Natural killer cell (primary cell): ENCODE measurements at regions not wholly inside any gene's neighbourhood (a gene's known extent, or its start where the extent isn't known, plus 50 kb on each side); places are given as distances from the start of the nearest gene placed in this dataset.

ENCODE experiments used
- ATAC-seq, 3 donors: fragments of 150-1000 bp in 2 of 3; fragments of 200-7000 bp in 1 of 3; cut with Tn5 transposase; 1 replicate in 1 of 3; 2 replicates in 2 of 3; pipeline ENCODE4 v1.10.0; 2021; ENCODE audit warnings: mild to moderate bottlenecking in 2 of 3, moderate library complexity in 2 of 3
- DNase-seq, 2 donors: peaks; one replicate each; pipeline versions ENCODE4 v3.0.0 to v3.0.0-alpha.2; 2013 to 2021; ENCODE audit warnings: mixed read lengths in 1 of 2
- H3K27ac ChIP-seq: one replicate; pipeline ENCODE4 v1.5.1; 2013; ENCODE audit warnings: mild to moderate bottlenecking, low read length
- H3K27me3 ChIP-seq: one replicate; pipeline ENCODE4 v1.6.1; 2013; ENCODE audit warnings: low read length; ENCODE audit not compliant: control insufficient read depth, insufficient read depth
- H3K36me3 ChIP-seq: one replicate; pipeline ENCODE4 v1.6.1; 2013; ENCODE audit warnings: low read length; ENCODE audit not compliant: control insufficient read depth, insufficient read depth
- H3K4me1 ChIP-seq: one replicate; pipeline ENCODE4 v1.6.1; 2013; ENCODE audit warnings: low read length; ENCODE audit not compliant: control insufficient read depth, insufficient read depth
- H3K4me3 ChIP-seq: one replicate; pipeline ENCODE4 v1.5.1; 2013; ENCODE audit warnings: low read length
- H3K9me3 ChIP-seq: one replicate; pipeline ENCODE4 v1.6.1; 2013; ENCODE audit warnings: low read length; ENCODE audit not compliant: control insufficient read depth, insufficient read depth
- H3K27ac Mint-ChIP-seq, 2 donors: one replicate each; pipeline ENCODE4 v1.8.0; 2022; ENCODE audit warnings: mild to moderate bottlenecking in 2 of 2, mixed read lengths in 2 of 2, moderate library complexity in 1 of 2
- H3K27me3 Mint-ChIP-seq, 2 donors: one replicate each; pipeline ENCODE4 v1.8.0; 2022; ENCODE audit warnings: low read depth in 2 of 2, mixed read lengths in 2 of 2
- H3K36me3 Mint-ChIP-seq: one replicate; pipeline ENCODE4 v1.8.0; 2022; ENCODE audit warnings: mixed read lengths
- H3K4me1 Mint-ChIP-seq, 2 donors: one replicate each; pipeline ENCODE4 v1.8.0; 2022; ENCODE audit warnings: mixed read lengths in 2 of 2
- H3K4me3 Mint-ChIP-seq: one replicate; pipeline ENCODE4 v1.8.0; 2022; ENCODE audit warnings: mild to moderate bottlenecking, moderate library complexity, mixed read lengths
- H3K9me3 Mint-ChIP-seq, 2 donors: one replicate each; pipeline ENCODE4 v1.8.0; 2022; ENCODE audit warnings: mixed read lengths in 2 of 2
- WGBS: methylation state at CpG from one replicate; pipeline ENCODE4 v1.1.7; 2013; ENCODE audit warnings: missing lambda C conversion rate; ENCODE audit not compliant: insufficient coverage; 5-methylcytosine and 5-hydroxymethylcytosine counted together
- intact Hi-C: fragments of 100-400 bp; cut with micrococcal nuclease; formaldehyde crosslinking; loops from one replicate; pipeline ENCODE4 v1.14.2; 2022
- TF ChIP-seq, protein P1 (sequence below): fragments of 200-600 bp; IDR thresholded peaks from one replicate; pipeline ENCODE4 v1.8.0; 2022; ENCODE audit warnings: antibody characterized with exemption

DNA sequence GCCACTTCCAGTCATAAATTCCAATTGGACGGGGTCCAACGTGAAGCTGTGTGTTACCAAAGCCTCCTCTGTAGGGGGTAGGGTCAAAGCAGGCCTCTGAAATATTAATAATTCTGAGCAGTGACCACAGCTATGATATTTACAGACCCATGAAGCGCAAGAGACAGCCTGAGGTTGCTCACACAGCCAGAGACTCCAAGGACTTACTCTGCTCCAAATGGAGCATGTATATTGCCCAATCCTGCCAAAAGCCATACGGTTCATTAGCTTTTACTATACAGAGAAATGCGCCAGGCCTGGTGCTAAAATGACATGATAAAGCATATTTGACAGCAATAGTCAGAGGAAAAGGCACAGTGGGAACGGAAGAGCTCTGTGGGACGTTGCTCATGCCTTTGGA is 151.3 kb downstream of the PAH start:
- H3K27me3 ChIP-seq, result no peaks in the 10 kb centered on the region
- no peak for DNase-seq
- intact Hi-C loops, result no loop called here
- Mint-ChIP-seq H3K27me3 (peaks cover 0 to 6% of the 10 kb centered on the region in 2 donors), H3K36me3 (no peaks in the 10 kb centered on the region), H3K4me3 (no peak overlapping the region), H3K9me3 (no peaks in the 10 kb centered on the region), H3K27ac (no peak overlapping the region), H3K4me1 (no peaks in the 10 kb centered on the region)
- H3K9me3 ChIP-seq, result no peaks in the 10 kb centered on the region
- TF ChIP-seq, protein P1, sequence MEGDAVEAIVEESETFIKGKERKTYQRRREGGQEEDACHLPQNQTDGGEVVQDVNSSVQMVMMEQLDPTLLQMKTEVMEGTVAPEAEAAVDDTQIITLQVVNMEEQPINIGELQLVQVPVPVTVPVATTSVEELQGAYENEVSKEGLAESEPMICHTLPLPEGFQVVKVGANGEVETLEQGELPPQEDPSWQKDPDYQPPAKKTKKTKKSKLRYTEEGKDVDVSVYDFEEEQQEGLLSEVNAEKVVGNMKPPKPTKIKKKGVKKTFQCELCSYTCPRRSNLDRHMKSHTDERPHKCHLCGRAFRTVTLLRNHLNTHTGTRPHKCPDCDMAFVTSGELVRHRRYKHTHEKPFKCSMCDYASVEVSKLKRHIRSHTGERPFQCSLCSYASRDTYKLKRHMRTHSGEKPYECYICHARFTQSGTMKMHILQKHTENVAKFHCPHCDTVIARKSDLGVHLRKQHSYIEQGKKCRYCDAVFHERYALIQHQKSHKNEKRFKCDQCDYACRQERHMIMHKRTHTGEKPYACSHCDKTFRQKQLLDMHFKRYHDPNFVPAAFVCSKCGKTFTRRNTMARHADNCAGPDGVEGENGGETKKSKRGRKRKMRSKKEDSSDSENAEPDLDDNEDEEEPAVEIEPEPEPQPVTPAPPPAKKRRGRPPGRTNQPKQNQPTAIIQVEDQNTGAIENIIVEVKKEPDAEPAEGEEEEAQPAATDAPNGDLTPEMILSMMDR, result no peak
- H3K36me3 ChIP-seq, result no peaks in the 10 kb centered on the region
- no peak for ATAC-seq
- no peak overlapping the region for H3K27ac ChIP-seq
- no peaks in the 10 kb centered on the region for H3K4me1 ChIP-seq
- WGBS, result 85% methylated on average over 7 of the region's 7 CpGs
- no peak overlapping the region for H3K4me3 ChIP-seq

DNA sequence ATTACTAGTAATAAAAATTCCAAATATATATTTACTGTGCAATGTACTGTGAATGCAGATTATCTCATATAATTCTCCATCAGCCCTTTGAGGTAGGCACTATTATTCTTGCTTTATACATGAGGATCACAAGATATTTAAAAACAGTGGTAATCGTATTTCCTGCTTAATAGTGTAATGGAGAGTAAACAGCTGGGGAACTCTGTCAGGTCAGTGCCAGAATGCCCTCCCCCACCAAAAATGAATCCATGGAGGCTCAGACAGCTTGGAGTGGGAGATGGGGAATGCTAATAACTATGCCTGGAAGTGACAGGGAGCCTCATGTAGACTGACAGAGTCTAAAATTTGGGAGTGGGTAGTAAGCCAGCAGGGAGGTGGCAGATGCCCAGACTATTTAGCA is 153.6 kb downstream of the PAH start:
- H3K27me3 Mint-ChIP-seq, result no peaks in the 10 kb centered on the region
- H3K4me3 Mint-ChIP-seq, result no peak overlapping the region
- H3K36me3 ChIP-seq, result no peaks in the 10 kb centered on the region
- H3K4me3 ChIP-seq, result no peak overlapping the region
- WGBS, result no CpG with 5 or more reads among the region's 1 CpG
- H3K27me3 ChIP-seq, result no peaks in the 10 kb centered on the region
- H3K4me1 ChIP-seq, result no peaks in the 10 kb centered on the region
- H3K9me3 Mint-ChIP-seq, result no peaks in the 10 kb centered on the region
- DNase-seq, result no peak
- no peak overlapping the region for H3K27ac Mint-ChIP-seq
- ATAC-seq, result no peak
- TF ChIP-seq, protein P1, result no peak
- intact Hi-C loops, result no loop called here
- H3K4me1 Mint-ChIP-seq, result no peaks in the 10 kb centered on the region
- no peaks in the 10 kb centered on the region for H3K9me3 ChIP-seq
- no peak overlapping the region for H3K27ac ChIP-seq
- H3K36me3 Mint-ChIP-seq, result no peaks in the 10 kb centered on the region

DNA sequence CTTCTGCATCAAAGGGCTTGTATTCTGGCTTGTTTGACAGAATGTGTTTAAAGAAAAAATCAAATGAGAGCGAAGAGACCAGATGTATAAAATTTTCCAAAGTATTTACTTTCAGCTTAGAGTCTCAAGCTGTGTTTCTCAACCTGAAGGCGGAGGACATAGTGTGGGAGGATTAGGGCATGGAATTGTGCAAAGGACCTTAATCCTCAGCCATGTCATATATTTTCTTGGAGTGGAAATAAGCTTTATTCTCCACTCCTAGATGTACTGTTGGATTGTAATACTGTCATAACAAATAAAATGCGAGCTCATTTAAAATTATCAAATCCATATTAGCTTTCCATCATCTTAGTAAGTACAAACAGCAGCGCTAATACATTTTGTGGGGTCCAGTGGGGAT is 154.0 kb downstream of the PAH start:
- Mint-ChIP-seq H3K4me3 (no peak overlapping the region), H3K9me3 (no peaks in the 10 kb centered on the region), H3K27ac (no peak overlapping the region), H3K27me3 (no peaks in the 10 kb centered on the region), H3K4me1 (no peaks in the 10 kb centered on the region), H3K36me3 (no peaks in the 10 kb centered on the region)
- WGBS, result 65% methylated on average over 2 of the region's 4 CpGs
- TF ChIP-seq, protein P1, result no peak
- intact Hi-C loops, result no loop called here
- DNase-seq, result no peak
- Histone ChIP-seq H3K36me3 (no peaks in the 10 kb centered on the region), H3K27ac (no peak overlapping the region), H3K4me3 (no peak overlapping the region), H3K27me3 (no peaks in the 10 kb centered on the region), H3K9me3 (no peaks in the 10 kb centered on the region), H3K4me1 (no peaks in the 10 kb centered on the region)
- ATAC-seq, result no peak

DNA sequence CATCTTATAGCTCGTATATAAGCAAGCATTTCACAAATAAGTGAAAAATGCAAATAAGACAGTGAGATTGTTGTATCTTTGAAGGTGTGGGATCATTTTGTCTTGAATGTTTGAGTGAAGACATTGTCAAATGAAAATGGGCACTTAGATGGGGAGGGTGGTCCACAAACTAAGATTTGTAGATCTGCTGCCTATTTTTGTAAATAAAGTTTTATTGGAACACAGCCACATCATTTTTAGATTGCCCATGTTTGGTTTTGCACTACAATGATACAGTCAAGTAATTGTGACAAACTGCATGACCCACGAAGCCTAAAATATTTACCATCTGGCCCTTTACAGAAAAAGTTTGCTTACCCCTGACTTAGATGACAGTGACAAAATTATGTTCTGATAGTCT is 156.7 kb downstream of the PAH start:
- peaks cover 7% of the 10 kb centered on the region in 2 donors for H3K27me3 Mint-ChIP-seq
- intact Hi-C loops, result no loop called here
- Histone ChIP-seq H3K9me3 (no peaks in the 10 kb centered on the region), H3K4me3 (no peak overlapping the region), H3K27ac (no peak overlapping the region), H3K36me3 (no peaks in the 10 kb centered on the region), H3K4me1 (no peaks in the 10 kb centered on the region), H3K27me3 (no peaks in the 10 kb centered on the region)
- TF ChIP-seq, protein P1, result no peak
- no peak overlapping the region for H3K4me3 Mint-ChIP-seq
- DNase-seq, result no peak
- ATAC-seq, result no peak
- H3K36me3 Mint-ChIP-seq, result no peaks in the 10 kb centered on the region
- no peaks in the 10 kb centered on the region for H3K4me1 Mint-ChIP-seq
- H3K27ac Mint-ChIP-seq, result no peak overlapping the region
- H3K9me3 Mint-ChIP-seq, result no peaks in the 10 kb centered on the region
- WGBS, result 90% methylated on average over 2 of the region's 2 CpGs
